22Rv1 (cell line): ENCODE measurements at regions not wholly inside any gene's neighbourhood (a gene's known extent, or its start where the extent isn't known, plus 50 kb on each side); places are given as distances from the start of the nearest gene placed in this dataset.

ENCODE experiments used
- ZFX ChIP-seq: fragments of 450-650 bp; IDR thresholded peaks from 2 replicates; pipeline ENCODE4 v1.6.1; 2017; ENCODE audit warnings: antibody characterized with exemption, borderline replicate concordance
- TF ChIP-seq, protein P1 (sequence below): fragments of 450-650 bp; IDR thresholded peaks from 2 replicates; pipeline ENCODE4 v1.5.1; 2017; ENCODE audit warnings: mild to moderate bottlenecking

DNA sequence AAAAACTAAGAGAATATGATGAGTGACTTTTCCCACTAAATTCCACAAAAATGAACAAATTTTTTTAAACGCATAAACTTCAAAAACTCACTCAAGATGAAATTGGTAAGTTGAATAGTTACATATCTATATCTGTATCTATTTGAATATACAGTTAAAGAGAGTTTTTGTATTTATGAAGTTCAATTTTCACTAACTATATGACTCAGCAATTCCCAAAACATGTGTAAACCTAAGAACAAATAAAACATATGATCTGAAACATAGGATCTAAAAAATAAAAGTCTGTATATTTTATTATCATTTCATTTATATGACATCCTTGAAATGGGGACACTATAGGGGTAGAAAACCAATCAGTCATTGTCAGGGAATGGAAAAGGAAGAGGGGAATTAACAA lies 105.7 kb upstream of the SNX7 start:
- TF ChIP-seq, protein P1, sequence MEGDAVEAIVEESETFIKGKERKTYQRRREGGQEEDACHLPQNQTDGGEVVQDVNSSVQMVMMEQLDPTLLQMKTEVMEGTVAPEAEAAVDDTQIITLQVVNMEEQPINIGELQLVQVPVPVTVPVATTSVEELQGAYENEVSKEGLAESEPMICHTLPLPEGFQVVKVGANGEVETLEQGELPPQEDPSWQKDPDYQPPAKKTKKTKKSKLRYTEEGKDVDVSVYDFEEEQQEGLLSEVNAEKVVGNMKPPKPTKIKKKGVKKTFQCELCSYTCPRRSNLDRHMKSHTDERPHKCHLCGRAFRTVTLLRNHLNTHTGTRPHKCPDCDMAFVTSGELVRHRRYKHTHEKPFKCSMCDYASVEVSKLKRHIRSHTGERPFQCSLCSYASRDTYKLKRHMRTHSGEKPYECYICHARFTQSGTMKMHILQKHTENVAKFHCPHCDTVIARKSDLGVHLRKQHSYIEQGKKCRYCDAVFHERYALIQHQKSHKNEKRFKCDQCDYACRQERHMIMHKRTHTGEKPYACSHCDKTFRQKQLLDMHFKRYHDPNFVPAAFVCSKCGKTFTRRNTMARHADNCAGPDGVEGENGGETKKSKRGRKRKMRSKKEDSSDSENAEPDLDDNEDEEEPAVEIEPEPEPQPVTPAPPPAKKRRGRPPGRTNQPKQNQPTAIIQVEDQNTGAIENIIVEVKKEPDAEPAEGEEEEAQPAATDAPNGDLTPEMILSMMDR = no peak
- TF ChIP-seq ZFX = no peak
